ENCODE measurements at regions not wholly inside any gene's neighbourhood (a gene's known extent, or its start where the extent isn't known, plus 50 kb on each side); places are given as distances from the start of the nearest gene placed in this dataset.

- no TSS peak for BruUV-seq (replicated peaks)
- in situ Hi-C loops (cut with MboI), result no loop called here
- peaks cover 14 to 16% of the 10 kb centered on the region in 2 experiments; a peak in 4 of 5 replicates for H3K4me1 ChIP-seq (replicated peaks in 1 of 2; ENCODE audit: control insufficient read depth in 2 of 2, insufficient read depth in 2 of 2, low read length in 2 of 2)
- H3K27me3 ChIP-seq (ENCODE audit: control insufficient read depth in 2 of 2, insufficient read depth in 2 of 2, low read length in 2 of 2), result peaks cover 0 to 36% of the 10 kb centered on the region in 2 experiments; a peak in 2 of 5 replicates
- 0 out of 4 replicates have a peak overlapping the region, but pooled peaks of 1 of the 2 experiments have one; percentile 35 for H3K9ac ChIP-seq (ENCODE audit: insufficient read depth in 1 of 2, low read depth in 2 of 2, low read length in 2 of 2)
- intact Hi-C loops (cut with micrococcal nuclease), result loop anchor here (10.0 kb wide), 1 partner anchor 115 kb away; the partner anchor contains the start of gene SFSWAP
- no peak overlapping the region for H3K4me2 ChIP-seq (ENCODE audit: insufficient read depth, low read length)
- no peaks in the 10 kb centered on the region for H4K20me1 ChIP-seq (replicated peaks; ENCODE audit: control insufficient read depth, insufficient read depth, low read length)
- no peak overlapping the region for H2AFZ ChIP-seq (ENCODE audit: low read depth, low read length)
- CTCF ChIA-PET (ENCODE audit: low intra/inter-chr PET ratio), result no interaction called here
- TF ChIP-seq MEF2D (tag; conservative IDR thresholded peaks at IDR 0.05; ENCODE audit: low read depth) (no peak), FOXP1 (CRISPR knock-in tag; IDR thresholded peaks at IDR 0.05) (no peak), DNMT1 (IDR thresholded peaks at IDR 0.05) (no peak), PHF21A (IDR thresholded peaks at IDR 0.05; ENCODE audit: borderline replicate concordance, low read depth) (no peak), ZBTB40 (IDR thresholded peaks at IDR 0.05) (no peak), ZBTB40 (CRISPR knock-in tag; IDR thresholded peaks at IDR 0.05) (no peak)
- no peak for ATAC-seq
- H3K9me1 ChIP-seq (ENCODE audit: control insufficient read depth, insufficient read depth, low read length), result peaks cover 4% of the 10 kb centered on the region
- H3K9me3 ChIP-seq (replicated peaks; ENCODE audit: control insufficient read depth, insufficient read depth, low read depth, low read length), result no peaks in the 10 kb centered on the region
- POLR2A ChIA-PET, result no interaction called here
- H3K4me3 ChIP-seq, result no peak overlapping the region
- H3K79me2 ChIP-seq (ENCODE audit: control insufficient read depth, insufficient read depth, low read length), result no peaks in the 10 kb centered on the region
- DNase-seq (ENCODE audit: extremely low read depth in 1 of 4, low spot score in 3 of 4), result no peak
- H3K27ac ChIP-seq (ENCODE audit: extremely low read depth, low read depth, low read length), result no peak overlapping the region
- WGBS (ENCODE audit: insufficient coverage, low coverage, missing lambda C conversion rate), result 37% methylated on average over 22 of the region's 33 CpGs
- FAIRE-seq, result no peak
- no peaks in the 10 kb centered on the region for H3K36me3 ChIP-seq (ENCODE audit: control insufficient read depth, insufficient read depth, low read length)
Measured at GRCh38 chr12:131599190-131600159, 111.4 kb upstream of the SFSWAP start.
